ENCODE measurements at regions not wholly inside any gene's neighbourhood (a gene's known extent, or its start where the extent isn't known, plus 50 kb on each side); places are given as distances from the start of the nearest gene placed in this dataset.

DNA sequence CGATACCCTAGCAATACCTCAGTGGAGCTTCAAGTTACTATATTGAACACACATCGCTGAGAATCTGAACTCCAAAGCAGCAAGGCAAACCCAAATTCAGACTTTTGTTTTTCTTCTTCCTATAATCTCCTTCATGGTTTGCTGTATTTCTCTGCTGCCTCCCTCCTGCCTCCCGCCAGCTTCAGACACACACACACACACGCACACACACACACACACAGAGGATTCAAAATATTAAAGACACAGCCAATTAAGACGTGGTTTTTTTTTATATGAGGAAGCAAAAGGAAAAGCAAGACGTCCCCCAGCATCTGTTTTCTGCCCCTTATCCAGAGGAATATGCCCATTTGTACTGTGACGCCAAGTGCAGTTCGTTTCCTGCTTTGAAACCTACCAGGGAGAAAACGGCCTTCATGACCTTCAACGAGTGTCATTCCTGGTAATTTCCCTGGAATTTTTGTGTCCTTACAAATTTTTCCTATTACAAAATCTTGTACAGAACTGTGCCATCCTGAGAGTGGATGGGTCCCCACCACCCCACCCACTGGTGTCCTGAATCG, 547.9 kb upstream of the ID2 start:
- intact Hi-C loops (cut with micrococcal nuclease; ENCODE audit: unreplicated experiment) = no loop called here
- H3K4me1 ChIP-seq (ENCODE audit: insufficient read depth, low read length, poor library complexity, severe bottlenecking) = peaks cover 29% of the 10 kb centered on the region
- no peaks in the 10 kb centered on the region for H3K27me3 ChIP-seq (replicated peaks; ENCODE audit: insufficient read depth, low read depth, low read length, poor library complexity)
- H3K36me3 ChIP-seq (ENCODE audit: insufficient read depth, low read length, poor library complexity, severe bottlenecking) = no peaks in the 10 kb centered on the region
- H3K27ac ChIP-seq (ENCODE audit: low read depth, low read length, poor library complexity, severe bottlenecking) = peak overlapping the region; percentile 62
- POLR2A ChIA-PET (ENCODE audit: low non-redundant PET) = no interaction called here
- CTCF ChIA-PET = no interaction called here
- DNase-seq (ENCODE audit: low spot score) = peak; percentile 35
- no peak overlapping the region for H3K4me3 ChIP-seq (ENCODE audit: low read depth, low read length, poor library complexity, severe bottlenecking)
- H3K9me3 ChIP-seq (ENCODE audit: low read depth, low read length, poor library complexity, severe bottlenecking) = no peaks in the 10 kb centered on the region
- TF ChIP-seq, protein P1, sequence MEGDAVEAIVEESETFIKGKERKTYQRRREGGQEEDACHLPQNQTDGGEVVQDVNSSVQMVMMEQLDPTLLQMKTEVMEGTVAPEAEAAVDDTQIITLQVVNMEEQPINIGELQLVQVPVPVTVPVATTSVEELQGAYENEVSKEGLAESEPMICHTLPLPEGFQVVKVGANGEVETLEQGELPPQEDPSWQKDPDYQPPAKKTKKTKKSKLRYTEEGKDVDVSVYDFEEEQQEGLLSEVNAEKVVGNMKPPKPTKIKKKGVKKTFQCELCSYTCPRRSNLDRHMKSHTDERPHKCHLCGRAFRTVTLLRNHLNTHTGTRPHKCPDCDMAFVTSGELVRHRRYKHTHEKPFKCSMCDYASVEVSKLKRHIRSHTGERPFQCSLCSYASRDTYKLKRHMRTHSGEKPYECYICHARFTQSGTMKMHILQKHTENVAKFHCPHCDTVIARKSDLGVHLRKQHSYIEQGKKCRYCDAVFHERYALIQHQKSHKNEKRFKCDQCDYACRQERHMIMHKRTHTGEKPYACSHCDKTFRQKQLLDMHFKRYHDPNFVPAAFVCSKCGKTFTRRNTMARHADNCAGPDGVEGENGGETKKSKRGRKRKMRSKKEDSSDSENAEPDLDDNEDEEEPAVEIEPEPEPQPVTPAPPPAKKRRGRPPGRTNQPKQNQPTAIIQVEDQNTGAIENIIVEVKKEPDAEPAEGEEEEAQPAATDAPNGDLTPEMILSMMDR (conservative IDR thresholded peaks at IDR 0.05; ENCODE audit: low read depth, low read length) = no peak
- no peak for TF ChIP-seq EZH2 (IDR thresholded peaks at IDR 0.05; ENCODE audit: borderline replicate concordance, low read depth, low read length, poor library complexity, severe bottlenecking)
- BruUV-seq (replicated peaks) = no TSS peak

DNA sequence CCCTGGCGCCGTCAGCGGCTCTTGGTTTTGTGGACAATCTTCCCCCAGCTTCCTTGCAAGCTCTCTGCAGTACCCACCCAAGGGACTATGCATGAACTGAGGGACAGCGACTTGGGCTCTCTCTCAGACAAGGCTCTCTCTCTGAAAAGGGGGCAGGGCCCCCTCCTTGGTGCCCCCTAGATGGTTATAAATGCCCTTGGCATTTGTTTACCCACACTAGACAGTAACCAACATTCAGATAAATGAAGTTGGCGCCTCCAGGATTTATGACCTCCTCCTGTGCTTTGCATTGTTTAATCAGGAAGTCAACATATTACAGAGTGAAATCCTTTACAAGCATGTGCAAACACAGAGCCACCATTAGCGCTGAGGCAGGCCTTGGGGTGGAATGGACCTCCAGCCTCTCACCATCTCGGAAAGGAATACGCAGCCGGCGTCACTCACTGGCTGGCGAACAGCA, 547.4 kb upstream of the ID2 start:
- TF ChIP-seq, protein P1 (conservative IDR thresholded peaks at IDR 0.05; ENCODE audit: low read depth, low read length) = no peak
- no peak for TF ChIP-seq EZH2 (IDR thresholded peaks at IDR 0.05; ENCODE audit: borderline replicate concordance, low read depth, low read length, poor library complexity, severe bottlenecking)
- intact Hi-C loops (cut with micrococcal nuclease; ENCODE audit: unreplicated experiment) = no loop called here
- Histone ChIP-seq H3K9me3 (ENCODE audit: low read depth, low read length, poor library complexity, severe bottlenecking) (no peaks in the 10 kb centered on the region), H3K4me1 (ENCODE audit: insufficient read depth, low read length, poor library complexity, severe bottlenecking) (peaks cover 29% of the 10 kb centered on the region), H3K36me3 (ENCODE audit: insufficient read depth, low read length, poor library complexity, severe bottlenecking) (no peaks in the 10 kb centered on the region), H3K27me3 (replicated peaks; ENCODE audit: insufficient read depth, low read depth, low read length, poor library complexity) (no peaks in the 10 kb centered on the region), H3K27ac (ENCODE audit: low read depth, low read length, poor library complexity, severe bottlenecking) (peak overlapping the region; percentile 62), H3K4me3 (ENCODE audit: low read depth, low read length, poor library complexity, severe bottlenecking) (no peak overlapping the region)
- DNase-seq (ENCODE audit: low spot score) = peak; percentile 81
- CTCF ChIA-PET = no interaction called here
- POLR2A ChIA-PET (ENCODE audit: low non-redundant PET) = no interaction called here
- no TSS peak for BruUV-seq (replicated peaks)

DNA sequence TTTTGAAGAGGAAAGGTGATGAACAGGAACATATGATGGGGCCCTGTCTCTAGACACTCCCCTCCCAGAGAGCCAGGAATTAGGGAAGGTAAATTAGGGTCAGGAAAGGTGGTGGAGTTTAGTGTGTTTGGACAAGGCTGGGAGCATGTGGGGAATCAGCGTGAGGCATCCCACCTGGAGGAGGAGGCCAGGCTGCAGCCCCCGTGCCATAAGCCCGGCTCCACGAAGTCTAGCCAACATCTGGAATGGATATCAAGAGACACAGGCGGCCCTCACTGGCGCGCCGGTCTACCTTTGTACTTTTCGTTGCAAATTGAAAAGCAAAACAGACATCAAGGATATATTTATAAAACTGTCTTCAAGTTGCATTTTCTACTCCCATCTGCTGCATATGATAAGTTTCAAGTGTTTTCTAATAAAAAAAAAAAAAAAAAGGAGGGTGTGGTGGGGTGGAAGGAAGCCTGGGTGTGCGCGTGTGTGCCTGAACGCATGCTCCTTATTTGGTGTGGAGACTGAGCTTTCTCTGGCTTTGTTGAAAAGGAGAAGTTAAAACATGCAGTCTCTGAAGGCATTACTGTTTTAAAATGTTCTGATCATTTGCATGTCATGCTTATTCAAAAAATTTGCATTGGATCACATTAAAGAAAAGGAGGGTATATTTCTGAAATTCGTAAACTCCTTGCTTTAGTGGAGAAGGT, 546.7 kb upstream of the ID2 start:
- Histone ChIP-seq H3K9me3 (ENCODE audit: low read depth, low read length, poor library complexity, severe bottlenecking) (no peaks in the 10 kb centered on the region), H3K36me3 (ENCODE audit: insufficient read depth, low read length, poor library complexity, severe bottlenecking) (no peaks in the 10 kb centered on the region), H3K4me3 (ENCODE audit: low read depth, low read length, poor library complexity, severe bottlenecking) (no peak overlapping the region), H3K4me1 (ENCODE audit: insufficient read depth, low read length, poor library complexity, severe bottlenecking) (peaks cover 29% of the 10 kb centered on the region), H3K27ac (ENCODE audit: low read depth, low read length, poor library complexity, severe bottlenecking) (peak overlapping the region; percentile 62), H3K27me3 (replicated peaks; ENCODE audit: insufficient read depth, low read depth, low read length, poor library complexity) (no peaks in the 10 kb centered on the region)
- DNase-seq (ENCODE audit: low spot score) = no peak
- BruUV-seq (replicated peaks) = no TSS peak
- POLR2A ChIA-PET (ENCODE audit: low non-redundant PET) = no interaction called here
- CTCF ChIA-PET = no interaction called here
- intact Hi-C loops (cut with micrococcal nuclease; ENCODE audit: unreplicated experiment) = no loop called here
- TF ChIP-seq EZH2 (IDR thresholded peaks at IDR 0.05; ENCODE audit: borderline replicate concordance, low read depth, low read length, poor library complexity, severe bottlenecking) = no peak
- TF ChIP-seq, protein P1 (conservative IDR thresholded peaks at IDR 0.05; ENCODE audit: low read depth, low read length) = no peak
